Panc1 (cell line): ENCODE measurements at regions not wholly inside any gene's neighbourhood (a gene's known extent, or its start where the extent isn't known, plus 50 kb on each side); places are given as distances from the start of the nearest gene placed in this dataset.

ENCODE experiments used
- ATAC-seq: fragments of 200-7000 bp; cut with Tn5 transposase; 2 replicates; pipeline ENCODE4 v1.9.1; 2020; ENCODE audit warnings: mild to moderate bottlenecking, moderate library complexity
- BruUV-seq: library from RNA; stranded (reverse); fragments of 400-500 nt; replicated peaks from 2 replicates; lab custom pipeline; 2021; lab: Mats Ljungman, UMichigan
- CTCF ChIA-PET: fragments of 300-600 bp; sonication (Branson Sonifier 250); formaldehyde crosslinking; loops from one replicate; lab custom pipeline; 2022; ENCODE audit warnings: antibody characterized with exemption; lab: Charles Lee
- POLR2A ChIA-PET: fragments of 300-600 bp; sonication (Branson Sonifier 250); formaldehyde crosslinking; loops from one replicate; lab custom pipeline; 2022; ENCODE audit warnings: antibody characterized with exemption; lab: Charles Lee
- DNase-seq: peaks from one replicate; pipeline ENCODE4 v3.0.0-alpha.2; 2010; ENCODE audit warnings: low read depth, low spot score
- H3K27ac ChIP-seq: 2 replicates; pipeline ENCODE4 v1.5.1; 2011; ENCODE audit warnings: mild to moderate bottlenecking, low read length, inconsistent platforms
- H3K27me3 ChIP-seq: fragments of 200-500 bp; sonication (Bioruptor generic); 2 replicates; pipeline ENCODE4 v1.6.0; 2014; ENCODE audit warnings: low read length, inconsistent platforms; ENCODE audit not compliant: control insufficient read depth, insufficient read depth
- H3K36me3 ChIP-seq: fragments of 200-500 bp; sonication (Bioruptor generic); 2 replicates; pipeline ENCODE4 v1.5.1; 2014; ENCODE audit warnings: inconsistent platforms, mild to moderate bottlenecking, low read length, moderate library complexity; ENCODE audit not compliant: control insufficient read depth, insufficient read depth
- H3K4me1 ChIP-seq: 2 replicates; pipeline ENCODE4 v1.5.1; 2011; ENCODE audit warnings: inconsistent platforms, mild to moderate bottlenecking, low read length, moderate library complexity; ENCODE audit not compliant: control insufficient read depth, insufficient read depth
- H3K4me3 ChIP-seq, 2 experiments: 2 replicates each; pipeline ENCODE4 v1.5.1; 2011 to 2012; ENCODE audit warnings: low read depth in 2 of 2, low read length in 2 of 2, mild to moderate bottlenecking in 2 of 2, inconsistent platforms in 1 of 2, moderate library complexity in 1 of 2
- H3K9me3 ChIP-seq: fragments of 200-500 bp; sonication (Bioruptor generic); 2 replicates; pipeline ENCODE4 v1.5.1; 2014; ENCODE audit warnings: low read depth, mild to moderate bottlenecking, inconsistent platforms, low read length, moderate library complexity; ENCODE audit not compliant: control insufficient read depth, insufficient read depth
- CTCF ChIP-seq: fragments of 450-650 bp; IDR thresholded peaks from 2 replicates; pipeline ENCODE4 v1.5.1; 2017; ENCODE audit warnings: mild to moderate bottlenecking
- POLR2AphosphoS5 ChIP-seq: IDR thresholded peaks from 2 replicates; pipeline ENCODE4 v1.6.1; 2012; ENCODE audit warnings: mild to moderate bottlenecking, low read depth, low read length, moderate library complexity
- REST ChIP-seq, 2 experiments: IDR thresholded peaks; 2 replicates each; pipeline ENCODE4 v1.6.1; 2011 to 2012; ENCODE audit warnings: low read depth in 2 of 2, control low read depth in 1 of 2, low read length in 1 of 2, mild to moderate bottlenecking in 1 of 2, moderate library complexity in 1 of 2; ENCODE audit not compliant: insufficient read depth in 1 of 2
- SIN3A ChIP-seq: IDR thresholded peaks from 2 replicates; pipeline ENCODE4 v1.6.1; 2012; ENCODE audit warnings: low read depth, mild to moderate bottlenecking, low read length, moderate library complexity, borderline replicate concordance; ENCODE audit not compliant: insufficient read depth
- TCF7L2 ChIP-seq: IDR thresholded peaks from 2 replicates; pipeline ENCODE4 v1.6.1; 2011; ENCODE audit warnings: mild to moderate bottlenecking, low read depth, low read length, inconsistent platforms
- in situ Hi-C: cut with HindIII; loops from 2 replicates; pipeline ENCODE4 v1.10.0; 2016; ENCODE audit warnings: low sequenced_read_pairs, low pct_unique_long_range_greater_than_20kb
- intact Hi-C: fragments of 100-400 bp; cut with micrococcal nuclease; formaldehyde crosslinking; loops from one replicate; pipeline ENCODE4 v1.10.0; 2022; ENCODE audit not compliant: unreplicated experiment

GRCh38 chr5:144108131-144108530 lies 62.3 kb downstream of the YIPF5 start:
- in situ Hi-C loops (no loop called here), intact Hi-C loops (no loop called here)
- TF ChIP-seq CTCF (no peak), TCF7L2 (no peak), POLR2AphosphoS5 (no peak), REST (IDR thresholded peaks at IDR 0.05; ENCODE audit: insufficient read depth in 1 of 2, low read depth in 2 of 2, low read length in 1 of 2) (no peak), SIN3A (no peak)
- ChIA-PET POLR2A (no interaction called here), CTCF (no interaction called here)
- Histone ChIP-seq H3K36me3 (no peaks in the 10 kb centered on the region), H3K4me3 (no peak overlapping the region), H3K4me1 (no peaks in the 10 kb centered on the region), H3K27ac (no peak overlapping the region), H3K27me3 (no peaks in the 10 kb centered on the region), H3K9me3 (no peaks in the 10 kb centered on the region)
- no peak for DNase-seq
- ATAC-seq = no peak
- no TSS peak for BruUV-seq
